GM12874 (cell line): ENCODE measurements at regions not wholly inside any gene's neighbourhood (a gene's known extent, or its start where the extent isn't known, plus 50 kb on each side); places are given as distances from the start of the nearest gene placed in this dataset.

Experiments
- TF ChIP-seq, protein P1 (sequence below): IDR thresholded peaks from 2 replicates; pipeline ENCODE4 v1.5.1; 2011; ENCODE audit warnings: low read depth, mild to moderate bottlenecking, control low read depth, low read length, moderate library complexity; ENCODE audit not compliant: insufficient read depth

DNA sequence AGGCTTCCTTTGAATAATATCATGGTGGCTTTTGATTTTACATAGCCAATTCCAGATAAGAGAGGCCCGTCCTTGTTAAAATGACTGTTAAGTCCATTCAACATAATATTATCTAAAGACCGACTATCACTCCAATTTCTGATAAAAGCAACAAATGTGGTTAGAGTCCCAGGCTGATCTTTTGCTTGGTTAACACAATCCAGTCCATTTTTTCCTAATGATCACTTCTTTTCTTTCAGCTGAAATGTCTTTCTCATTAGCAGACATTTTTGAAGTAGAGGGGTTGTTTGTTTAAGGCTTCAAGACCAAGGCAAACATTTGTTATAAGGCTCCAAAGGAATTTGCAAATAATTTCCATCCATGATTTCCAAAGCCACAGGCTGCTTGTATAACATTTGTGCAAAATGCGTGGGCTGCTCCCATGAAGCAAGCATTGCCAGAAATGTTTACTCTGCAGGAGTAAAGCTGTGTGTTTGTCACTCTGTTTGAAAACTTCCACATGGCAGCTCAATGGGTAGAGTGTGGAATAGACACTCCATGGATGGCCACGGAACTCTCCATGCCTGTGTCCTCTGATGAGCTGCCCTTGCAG is 111.5 kb downstream of the PSMG1 start:
- TF ChIP-seq, protein P1, sequence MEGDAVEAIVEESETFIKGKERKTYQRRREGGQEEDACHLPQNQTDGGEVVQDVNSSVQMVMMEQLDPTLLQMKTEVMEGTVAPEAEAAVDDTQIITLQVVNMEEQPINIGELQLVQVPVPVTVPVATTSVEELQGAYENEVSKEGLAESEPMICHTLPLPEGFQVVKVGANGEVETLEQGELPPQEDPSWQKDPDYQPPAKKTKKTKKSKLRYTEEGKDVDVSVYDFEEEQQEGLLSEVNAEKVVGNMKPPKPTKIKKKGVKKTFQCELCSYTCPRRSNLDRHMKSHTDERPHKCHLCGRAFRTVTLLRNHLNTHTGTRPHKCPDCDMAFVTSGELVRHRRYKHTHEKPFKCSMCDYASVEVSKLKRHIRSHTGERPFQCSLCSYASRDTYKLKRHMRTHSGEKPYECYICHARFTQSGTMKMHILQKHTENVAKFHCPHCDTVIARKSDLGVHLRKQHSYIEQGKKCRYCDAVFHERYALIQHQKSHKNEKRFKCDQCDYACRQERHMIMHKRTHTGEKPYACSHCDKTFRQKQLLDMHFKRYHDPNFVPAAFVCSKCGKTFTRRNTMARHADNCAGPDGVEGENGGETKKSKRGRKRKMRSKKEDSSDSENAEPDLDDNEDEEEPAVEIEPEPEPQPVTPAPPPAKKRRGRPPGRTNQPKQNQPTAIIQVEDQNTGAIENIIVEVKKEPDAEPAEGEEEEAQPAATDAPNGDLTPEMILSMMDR, result no peak

DNA sequence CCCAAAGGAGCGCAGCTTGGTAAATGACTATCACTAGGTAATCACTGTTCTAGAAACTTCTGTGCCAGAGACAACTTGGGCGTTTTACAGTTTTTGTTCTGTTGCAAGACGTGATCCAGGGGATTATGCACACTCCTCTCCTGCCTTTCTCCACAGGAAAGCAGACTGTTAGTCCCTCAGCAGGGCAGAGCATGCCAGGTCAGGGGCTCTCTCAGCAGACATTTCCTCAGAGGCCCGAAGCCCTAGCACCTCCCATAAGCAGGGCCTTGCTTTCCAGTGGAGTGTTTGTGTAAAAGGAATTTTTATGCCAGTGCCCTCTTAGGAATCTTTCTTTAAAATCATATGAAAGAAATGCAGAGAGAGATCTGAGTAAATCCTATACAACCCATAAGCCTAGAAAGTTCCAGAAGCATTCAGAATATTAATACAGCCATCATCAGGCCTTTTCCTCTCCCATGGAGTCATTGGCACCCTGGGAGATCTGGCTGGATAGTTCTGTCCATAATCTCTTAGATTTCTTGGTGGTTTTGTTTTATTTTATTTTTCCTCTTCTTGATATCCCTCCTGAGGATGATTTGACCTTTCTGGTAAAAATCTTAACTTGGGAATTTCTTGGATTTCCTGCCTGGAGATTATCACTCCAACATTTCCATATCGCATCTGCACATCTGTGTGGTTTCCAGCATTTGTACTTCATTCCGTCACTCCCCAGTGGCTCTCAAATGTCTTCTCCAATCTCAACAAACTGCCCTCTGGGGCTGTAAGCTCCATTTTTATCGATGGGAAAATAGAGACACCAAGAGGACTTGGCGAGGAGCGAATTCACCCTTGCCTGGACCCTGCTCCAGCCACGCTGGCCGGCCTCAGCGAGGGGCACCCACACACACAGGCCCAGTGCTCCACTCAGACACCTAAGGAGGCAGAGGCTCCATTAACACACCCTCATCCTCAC is 116.1 kb downstream of the PSMG1 start:
- TF ChIP-seq, protein P1, result no peak

DNA sequence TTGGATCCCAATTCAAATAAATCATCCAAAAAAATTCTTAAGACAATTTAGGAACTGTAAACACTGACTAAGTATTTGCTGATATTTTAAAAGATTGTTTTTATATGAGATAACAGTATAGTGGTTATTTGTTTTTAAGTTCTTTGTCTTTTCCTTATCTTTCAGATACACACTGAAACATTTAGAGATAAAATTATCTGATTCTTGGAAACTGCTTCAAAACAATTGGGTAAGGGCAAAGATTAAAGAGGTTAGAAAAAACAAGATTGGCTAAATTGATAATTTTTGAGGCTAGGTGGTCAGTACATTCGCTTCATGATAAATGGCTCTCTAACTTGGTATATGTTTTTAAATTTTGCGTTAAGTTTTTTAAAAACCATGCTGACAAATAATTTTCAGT is 117.3 kb downstream of the PSMG1 start:
- TF ChIP-seq, protein P1, result no peak

DNA sequence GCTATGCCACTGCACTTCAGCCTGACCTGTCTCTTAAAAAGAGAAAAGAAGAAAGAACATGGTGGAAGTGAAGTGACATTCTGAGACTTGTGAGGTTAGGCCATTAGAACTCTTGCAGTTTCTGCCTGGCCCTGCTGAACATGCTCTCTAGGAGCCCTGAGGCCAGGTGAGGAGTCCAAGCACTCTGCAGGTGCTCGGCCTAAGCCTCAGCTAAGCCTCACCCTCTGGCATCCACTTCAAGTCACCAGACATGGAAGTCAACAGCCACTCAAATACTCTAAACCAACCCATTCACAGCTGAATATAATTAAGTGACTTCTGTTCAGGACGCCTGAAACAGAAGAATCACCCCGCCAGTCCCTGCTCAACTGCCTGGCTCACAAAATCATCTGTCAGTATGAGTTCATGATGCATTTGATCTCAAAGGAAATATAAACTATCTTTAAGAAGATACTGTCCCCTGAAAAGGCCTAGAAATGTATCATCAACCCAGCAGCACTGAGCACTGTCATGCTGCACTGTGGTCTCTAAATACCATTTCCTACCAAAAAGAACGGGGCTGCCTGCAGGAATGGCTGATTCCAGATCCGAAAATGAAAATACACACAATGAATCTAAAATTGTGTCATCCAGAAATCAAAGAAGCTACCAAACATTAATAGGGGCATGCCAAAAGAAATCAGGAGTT is 118.8 kb downstream of the PSMG1 start:
- TF ChIP-seq, protein P1, result no peak

DNA sequence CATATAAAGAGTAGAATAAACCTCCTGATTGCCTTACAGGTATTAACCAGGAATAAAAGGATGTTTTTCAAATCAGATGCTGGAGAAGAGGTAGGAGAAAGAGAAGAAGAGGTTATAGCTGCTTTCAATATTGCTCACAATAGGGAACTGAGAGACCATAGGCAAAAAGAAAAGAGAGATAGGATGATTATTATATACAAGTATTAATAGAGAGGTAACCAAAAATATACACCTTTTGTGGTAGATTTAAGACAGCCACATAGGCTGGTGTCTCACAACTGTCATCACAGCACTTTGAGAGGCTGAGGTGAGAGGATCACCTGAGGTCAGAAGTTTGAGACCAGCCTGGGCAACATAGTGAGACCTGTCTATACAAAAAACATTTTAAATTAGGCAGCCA is 119.7 kb downstream of the PSMG1 start:
- TF ChIP-seq, protein P1, result no peak

DNA sequence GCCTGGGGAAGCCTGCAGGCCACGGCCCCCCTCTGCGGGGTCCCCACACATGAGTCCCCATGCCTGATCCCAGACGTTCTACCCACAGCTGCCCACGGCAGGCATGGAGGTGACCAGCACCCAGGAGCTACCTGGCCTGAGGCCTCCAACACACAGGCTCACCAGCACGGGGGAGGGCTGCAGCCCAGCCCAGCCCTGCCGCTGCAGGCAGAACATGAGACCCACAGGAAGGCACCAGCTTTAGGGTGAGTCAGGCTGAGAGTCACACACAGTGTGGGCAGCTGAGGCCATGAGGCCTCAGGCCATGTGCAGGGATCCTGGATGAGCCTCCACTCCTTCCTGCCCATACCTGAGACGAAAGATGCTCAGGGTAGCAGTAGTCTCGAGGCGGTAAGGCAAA is 121.1 kb downstream of the PSMG1 start:
- TF ChIP-seq, protein P1, result no peak

DNA sequence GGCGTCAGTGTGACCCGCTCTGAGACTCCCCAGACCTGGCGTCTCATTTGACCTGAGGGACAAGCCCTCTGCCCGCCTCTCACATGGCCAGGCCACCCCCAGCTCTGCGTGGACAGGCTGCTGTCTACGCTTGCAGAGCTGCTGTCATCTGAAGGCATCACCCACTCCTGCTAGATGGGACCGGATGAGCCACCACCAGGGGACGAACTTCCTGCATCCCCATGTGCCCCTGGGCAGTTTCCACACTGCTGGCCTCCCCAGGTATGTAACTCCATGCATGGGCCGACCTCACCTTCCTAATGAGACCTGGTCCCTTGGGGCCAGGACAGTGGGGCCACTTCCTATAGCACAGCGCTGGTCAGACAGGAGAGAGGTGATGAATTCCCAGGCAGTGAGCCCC is 121.5 kb downstream of the PSMG1 start:
- TF ChIP-seq, protein P1, result no peak
